CD4-positive, alpha-beta T cell treated with Interleukin-4 for 4 hours (primary cell): ENCODE measurements at regions not wholly inside any gene's neighbourhood (a gene's known extent, or its start where the extent isn't known, plus 50 kb on each side); places are given as distances from the start of the nearest gene placed in this dataset.
"Not testable (repeated sequence)": the region's sequence is repeated elsewhere in the genome, so short reads cannot be mapped to it uniquely, and the experiment has no call there.

Source experiments
- DNase-seq: peaks from one replicate; pipeline ENCODE4 v3.0.0-alpha.2; 2020

- DNase-seq, result no peak
These were observed 98.9 kb upstream of the MAPRE2 start for GRCh38 chr18:34942276-34942675.

GRCh38 chr18:34942975-34943374, 98.2 kb upstream of the MAPRE2 start:
- DNase-seq, result no peak

- DNase-seq, result no peak
These were observed 97.6 kb upstream of the MAPRE2 start for GRCh38 chr18:34943587-34943986.

- DNase-seq, result no peak
These were observed 93.5 kb upstream of the MAPRE2 start for GRCh38 chr18:34947711-34948125.

GRCh38 chr18:34951625-34952379, 89.4 kb upstream of the MAPRE2 start:
- no peak for DNase-seq

- no peak for DNase-seq
These were observed 88.0 kb upstream of the MAPRE2 start for GRCh38 chr18:34953212-34953611.

GRCh38 chr18:34955494-34955893, 85.7 kb upstream of the MAPRE2 start:
- DNase-seq, result not testable (repeated sequence)

GRCh38 chr18:34956663-34957062, 84.5 kb upstream of the MAPRE2 start:
- no peak for DNase-seq

GRCh38 chr18:34957119-34957863, 83.9 kb upstream of the MAPRE2 start:
- DNase-seq, result no peak

GRCh38 chr18:34957864-34958259, 83.4 kb upstream of the MAPRE2 start:
- DNase-seq, result no peak

- DNase-seq, result no peak
These were observed 81.9 kb upstream of the MAPRE2 start for GRCh38 chr18:34959211-34959829.

- DNase-seq, result no peak
These were observed 81.2 kb upstream of the MAPRE2 start for GRCh38 chr18:34959989-34960388.

- no peak for DNase-seq
These were observed 76.1 kb upstream of the MAPRE2 start for GRCh38 chr18:34965108-34965507.

GRCh38 chr18:34965566-34965965, 75.6 kb upstream of the MAPRE2 start:
- DNase-seq, result no peak

- DNase-seq, result no peak
These were observed 71.1 kb upstream of the MAPRE2 start for GRCh38 chr18:34970106-34970505.

- DNase-seq, result no peak
These were observed 69.9 kb upstream of the MAPRE2 start for GRCh38 chr18:34971313-34971712.

- no peak for DNase-seq
These were observed 68.3 kb upstream of the MAPRE2 start for GRCh38 chr18:34972765-34973414.

- DNase-seq, result no peak
These were observed 65.1 kb upstream of the MAPRE2 start for GRCh38 chr18:34976123-34976522.

GRCh38 chr18:34976534-34976898, 64.7 kb upstream of the MAPRE2 start:
- DNase-seq, result no peak

- peak; percentile 79 for DNase-seq
These were observed 64.0 kb upstream of the MAPRE2 start for GRCh38 chr18:34976899-34977837.

GRCh38 chr18:34977838-34978532, 63.2 kb upstream of the MAPRE2 start:
- peak; percentile 33 for DNase-seq

GRCh38 chr18:34978533-34978893, 62.7 kb upstream of the MAPRE2 start:
- no peak for DNase-seq
